Activated CD8-positive, alpha-beta memory T cell treated with anti-CD3 and anti-CD28 coated beads, Interleukin-2, amount 10 ng/mL, durations not matched to agents 7 days and 5 days (primary cell): ENCODE measurements at regions not wholly inside any gene's neighbourhood (a gene's known extent, or its start where the extent isn't known, plus 50 kb on each side); places are given as distances from the start of the nearest gene placed in this dataset.

ENCODE experiments used
- ATAC-seq: fragments of 150-1000 bp; cut with Tn5 transposase; one replicate; pipeline ENCODE4 v1.10.0; 2021; ENCODE audit warnings: moderate library complexity
- CTCF ChIA-PET: fragments of 350-600 bp; sonication (Branson Sonifier 250); formaldehyde crosslinking; loops from one replicate; lab custom pipeline; 2021; ENCODE audit warnings: antibody characterized with exemption; lab: Charles Lee
- DNase-seq: peaks from one replicate; pipeline ENCODE4 v3.0.0-alpha.2; 2020
- H3K27ac Mint-ChIP-seq: one replicate; pipeline ENCODE4 v1.8.0; 2021; ENCODE audit warnings: mild to moderate bottlenecking, mixed read lengths
- H3K27me3 Mint-ChIP-seq: one replicate; pipeline ENCODE4 v1.8.0; 2021; ENCODE audit warnings: mixed read lengths
- H3K36me3 Mint-ChIP-seq: one replicate; pipeline ENCODE4 v1.8.0; 2021; ENCODE audit warnings: mild to moderate bottlenecking, mixed read lengths
- H3K4me1 Mint-ChIP-seq: one replicate; pipeline ENCODE4 v1.8.0; 2021; ENCODE audit warnings: mixed read lengths
- H3K4me3 Mint-ChIP-seq: one replicate; pipeline ENCODE4 v1.8.0; 2021; ENCODE audit warnings: mild to moderate bottlenecking, moderate library complexity, mixed read lengths
- H3K9me3 Mint-ChIP-seq: one replicate; pipeline ENCODE4 v1.8.0; 2022; ENCODE audit warnings: low read depth, mixed read lengths

- H3K27ac Mint-ChIP-seq: no peak overlapping the region
- ATAC-seq: no peak
- no peaks in the 10 kb centered on the region for H3K27me3 Mint-ChIP-seq
- peak; percentile 18 for DNase-seq
- H3K4me3 Mint-ChIP-seq: no peak overlapping the region
- H3K36me3 Mint-ChIP-seq: no peaks in the 10 kb centered on the region
- CTCF ChIA-PET: interaction anchor here (1.8 kb wide), 1 partner anchor 40 kb away, joined by 4 read pairs; no protein-coding TSS in a partner anchor
- no peaks in the 10 kb centered on the region for H3K4me1 Mint-ChIP-seq
- H3K9me3 Mint-ChIP-seq: no peaks in the 10 kb centered on the region
Observed at GRCh38 chr2:217749008-217749407, 253.8 kb downstream of the TNS1 start.

- no peaks in the 10 kb centered on the region for H3K36me3 Mint-ChIP-seq
- no peak overlapping the region for H3K4me3 Mint-ChIP-seq
- DNase-seq: no peak
- H3K27me3 Mint-ChIP-seq: no peaks in the 10 kb centered on the region
- no peak overlapping the region for H3K27ac Mint-ChIP-seq
- H3K9me3 Mint-ChIP-seq: no peaks in the 10 kb centered on the region
- CTCF ChIA-PET: interaction anchor here (1.8 kb wide), 1 partner anchor 10 kb away, joined by 5 read pairs; no protein-coding TSS in a partner anchor
- H3K4me1 Mint-ChIP-seq: no peaks in the 10 kb centered on the region
- no peak for ATAC-seq
Observed at GRCh38 chr2:217746808-217747207, 256.0 kb downstream of the TNS1 start.

GRCh38 chr2:217743966-217744761 lies 258.6 kb downstream of the TNS1 start:
- CTCF ChIA-PET: no interaction called here
- H3K27ac Mint-ChIP-seq: no peak overlapping the region
- no peak overlapping the region for H3K4me3 Mint-ChIP-seq
- H3K36me3 Mint-ChIP-seq: no peaks in the 10 kb centered on the region
- no peaks in the 10 kb centered on the region for H3K9me3 Mint-ChIP-seq
- ATAC-seq (no peak), DNase-seq (peak; percentile 15)
- H3K4me1 Mint-ChIP-seq: no peaks in the 10 kb centered on the region
- peaks cover 4% of the 10 kb centered on the region for H3K27me3 Mint-ChIP-seq

GRCh38 chr2:217743407-217743806 lies 259.4 kb downstream of the TNS1 start:
- Mint-ChIP-seq H3K9me3 (no peaks in the 10 kb centered on the region), H3K27ac (no peak overlapping the region), H3K4me1 (no peaks in the 10 kb centered on the region), H3K27me3 (peaks cover 4% of the 10 kb centered on the region), H3K36me3 (no peaks in the 10 kb centered on the region), H3K4me3 (no peak overlapping the region)
- peak; percentile 12 for DNase-seq
- no peak for ATAC-seq
- CTCF ChIA-PET: no interaction called here

- no peaks in the 10 kb centered on the region for H3K4me1 Mint-ChIP-seq
- DNase-seq (peak; percentile 22), ATAC-seq (no peak)
- H3K4me3 Mint-ChIP-seq: no peak overlapping the region
- peaks cover 4% of the 10 kb centered on the region for H3K27me3 Mint-ChIP-seq
- H3K27ac Mint-ChIP-seq: no peak overlapping the region
- no peaks in the 10 kb centered on the region for H3K9me3 Mint-ChIP-seq
- CTCF ChIA-PET: no interaction called here
- H3K36me3 Mint-ChIP-seq: no peaks in the 10 kb centered on the region
Observed at GRCh38 chr2:217742841-217743240, 260.0 kb downstream of the TNS1 start.

GRCh38 chr2:217742276-217742675 lies 260.5 kb downstream of the TNS1 start:
- Mint-ChIP-seq H3K36me3 (no peaks in the 10 kb centered on the region), H3K27me3 (peaks cover 4% of the 10 kb centered on the region), H3K9me3 (no peaks in the 10 kb centered on the region), H3K4me1 (no peaks in the 10 kb centered on the region), H3K27ac (no peak overlapping the region), H3K4me3 (no peak overlapping the region)
- no peak for ATAC-seq
- CTCF ChIA-PET: no interaction called here
- DNase-seq: peak; percentile 16

GRCh38 chr2:217741381-217741955 lies 261.3 kb downstream of the TNS1 start:
- H3K4me1 Mint-ChIP-seq: no peaks in the 10 kb centered on the region
- ATAC-seq (no peak), DNase-seq (peak; percentile 25)
- no peak overlapping the region for H3K4me3 Mint-ChIP-seq
- H3K27me3 Mint-ChIP-seq: peaks cover 4% of the 10 kb centered on the region
- H3K36me3 Mint-ChIP-seq: no peaks in the 10 kb centered on the region
- no peak overlapping the region for H3K27ac Mint-ChIP-seq
- no peaks in the 10 kb centered on the region for H3K9me3 Mint-ChIP-seq
- CTCF ChIA-PET: no interaction called here

- ATAC-seq (no peak), DNase-seq (peak; percentile 21)
- H3K9me3 Mint-ChIP-seq: no peaks in the 10 kb centered on the region
- H3K4me3 Mint-ChIP-seq: no peak overlapping the region
- peaks cover 4% of the 10 kb centered on the region for H3K27me3 Mint-ChIP-seq
- CTCF ChIA-PET: no interaction called here
- H3K27ac Mint-ChIP-seq: no peak overlapping the region
- H3K36me3 Mint-ChIP-seq: no peaks in the 10 kb centered on the region
- no peaks in the 10 kb centered on the region for H3K4me1 Mint-ChIP-seq
Observed at GRCh38 chr2:217740756-217741155, 262.0 kb downstream of the TNS1 start.

- Mint-ChIP-seq H3K4me1 (peaks cover 4% of the 10 kb centered on the region), H3K27ac (no peak overlapping the region), H3K36me3 (no peaks in the 10 kb centered on the region), H3K4me3 (no peak overlapping the region), H3K9me3 (no peaks in the 10 kb centered on the region), H3K27me3 (peaks cover 4% of the 10 kb centered on the region)
- DNase-seq (peak; percentile 7), ATAC-seq (no peak)
- CTCF ChIA-PET: interaction anchor here (1.5 kb wide), 1 partner anchor 27 kb away, joined by 3 read pairs; no protein-coding TSS in a partner anchor
Observed at GRCh38 chr2:217740178-217740577, 262.6 kb downstream of the TNS1 start.

- CTCF ChIA-PET: interaction anchor here (1.5 kb wide), 1 partner anchor 27 kb away, joined by 3 read pairs; no protein-coding TSS in a partner anchor
- Mint-ChIP-seq H3K4me1 (peaks cover 8% of the 10 kb centered on the region), H3K27me3 (peaks cover 4% of the 10 kb centered on the region), H3K27ac (no peak overlapping the region), H3K4me3 (no peak overlapping the region), H3K9me3 (no peaks in the 10 kb centered on the region), H3K36me3 (no peaks in the 10 kb centered on the region)
- peak; percentile 7 for DNase-seq
- ATAC-seq: no peak
Observed at GRCh38 chr2:217739741-217740140, 263.1 kb downstream of the TNS1 start.

- CTCF ChIA-PET: no interaction called here
Observed at GRCh38 chr2:217738061-217738460, 264.7 kb downstream of the TNS1 start.

GRCh38 chr2:217736776-217737550 lies 265.8 kb downstream of the TNS1 start:
- no peaks in the 10 kb centered on the region for H3K9me3 Mint-ChIP-seq
- no peak for DNase-seq
- CTCF ChIA-PET: no interaction called here
- H3K4me3 Mint-ChIP-seq: no peak overlapping the region
- ATAC-seq: no peak
- H3K27ac Mint-ChIP-seq: no peak overlapping the region
- peaks cover 10% of the 10 kb centered on the region for H3K4me1 Mint-ChIP-seq
- no peaks in the 10 kb centered on the region for H3K36me3 Mint-ChIP-seq
- peaks cover 9% of the 10 kb centered on the region for H3K27me3 Mint-ChIP-seq

More at GRCh38 chr2:217738061-217738460, 264.7 kb downstream of the TNS1 start:
- no peak overlapping the region for H3K27ac Mint-ChIP-seq
- ATAC-seq: no peak
- no peaks in the 10 kb centered on the region for H3K36me3 Mint-ChIP-seq
- no peak overlapping the region for H3K4me3 Mint-ChIP-seq
- H3K27me3 Mint-ChIP-seq: peaks cover 7% of the 10 kb centered on the region
- DNase-seq: no peak
- no peaks in the 10 kb centered on the region for H3K9me3 Mint-ChIP-seq
- H3K4me1 Mint-ChIP-seq: peaks cover 10% of the 10 kb centered on the region

- Mint-ChIP-seq H3K9me3 (no peaks in the 10 kb centered on the region), H3K27me3 (peaks cover 9% of the 10 kb centered on the region), H3K4me3 (no peak overlapping the region), H3K36me3 (no peaks in the 10 kb centered on the region), H3K4me1 (peaks cover 10% of the 10 kb centered on the region), H3K27ac (no peak overlapping the region)
- ATAC-seq: no peak
- no peak for DNase-seq
- CTCF ChIA-PET: no interaction called here
Observed at GRCh38 chr2:217735899-217736298, 266.9 kb downstream of the TNS1 start.
